ENCODE measurements at regions not wholly inside any gene's neighbourhood (a gene's known extent, or its start where the extent isn't known, plus 50 kb on each side); places are given as distances from the start of the nearest gene placed in this dataset.

- peaks cover 42% of the 10 kb centered on the region for H3K4me1 ChIP-seq (ENCODE audit: control insufficient read depth, insufficient read depth, low read length)
- H3K27me3 ChIP-seq (ENCODE audit: control insufficient read depth, insufficient read depth, low read length) = no peaks in the 10 kb centered on the region
- H3K4me3 ChIP-seq (ENCODE audit: low read length) = no peak overlapping the region
- no peak overlapping the region for H3K4me2 ChIP-seq (ENCODE audit: low read length)
- H3K9me3 ChIP-seq (replicated peaks; ENCODE audit: low read length) = peaks cover 6% of the 10 kb centered on the region
- no peaks in the 10 kb centered on the region for H3K36me3 ChIP-seq (ENCODE audit: insufficient read depth, low read length)
- no peak overlapping the region for H3K9ac ChIP-seq (ENCODE audit: low read depth, low read length)
These were observed 51.7 kb upstream of the ME3 start for GRCh38 chr11:86724137-86724536.

- Histone ChIP-seq H3K4me3 (ENCODE audit: low read length) (no peak overlapping the region), H3K27me3 (ENCODE audit: control insufficient read depth, insufficient read depth, low read length) (no peaks in the 10 kb centered on the region), H3K4me1 (ENCODE audit: control insufficient read depth, insufficient read depth, low read length) (peaks cover 49% of the 10 kb centered on the region), H3K4me2 (ENCODE audit: low read length) (no peak overlapping the region), H3K9me3 (replicated peaks; ENCODE audit: low read length) (peaks cover 6% of the 10 kb centered on the region), H3K36me3 (ENCODE audit: insufficient read depth, low read length) (no peaks in the 10 kb centered on the region), H3K9ac (ENCODE audit: low read depth, low read length) (no peak overlapping the region)
These were observed 50.9 kb upstream of the ME3 start for GRCh38 chr11:86723281-86723680.

GRCh38 chr11:86722748-86723147, 50.3 kb upstream of the ME3 start:
- H3K27me3 ChIP-seq (ENCODE audit: control insufficient read depth, insufficient read depth, low read length) = no peaks in the 10 kb centered on the region
- H3K9me3 ChIP-seq (replicated peaks; ENCODE audit: low read length) = peaks cover 6% of the 10 kb centered on the region
- H3K9ac ChIP-seq (ENCODE audit: low read depth, low read length) = no peak overlapping the region
- no peak overlapping the region for H3K4me3 ChIP-seq (ENCODE audit: low read length)
- peaks cover 54% of the 10 kb centered on the region for H3K4me1 ChIP-seq (ENCODE audit: control insufficient read depth, insufficient read depth, low read length)
- H3K36me3 ChIP-seq (ENCODE audit: insufficient read depth, low read length) = no peaks in the 10 kb centered on the region
- H3K4me2 ChIP-seq (ENCODE audit: low read length) = no peak overlapping the region
